ENCODE measurements at regions not wholly inside any gene's neighbourhood (a gene's known extent, or its start where the extent isn't known, plus 50 kb on each side); places are given as distances from the start of the nearest gene placed in this dataset.

DNA sequence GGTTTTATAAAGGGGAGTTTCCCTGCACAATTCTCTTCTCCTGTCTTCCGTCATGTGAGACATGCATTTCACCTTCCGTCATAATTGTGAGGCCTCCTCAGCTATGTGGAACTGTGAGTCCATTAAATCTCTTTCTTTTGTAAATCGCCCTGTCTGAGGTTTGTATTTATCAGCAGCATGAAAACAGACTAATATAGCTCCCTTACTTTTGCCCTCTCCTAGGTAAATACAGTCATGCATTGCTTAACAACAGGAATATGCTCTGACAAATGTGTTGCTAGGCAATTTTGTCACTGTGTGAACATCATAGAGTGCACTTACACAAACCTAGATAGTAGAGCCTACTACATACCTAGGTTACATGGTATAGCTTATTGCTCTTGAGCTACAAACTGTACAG, 616.8 kb downstream of the RWDD3 start:
- Mint-ChIP-seq H3K27ac (no peak overlapping the region), H3K36me3 (ENCODE audit: low read depth) (no peaks in the 10 kb centered on the region), H3K4me1 (ENCODE audit: low read depth) (no peaks in the 10 kb centered on the region), H3K4me3 (no peak overlapping the region), H3K27me3 (no peaks in the 10 kb centered on the region), H3K9me3 (peaks cover 8% of the 10 kb centered on the region)
- intact Hi-C loops (cut with micrococcal nuclease): no loop called here
- CTCF ChIA-PET: no interaction called here
- POLR2A ChIA-PET: interaction anchor here (0.6 kb wide), 1 partner anchor 20 kb away, joined by 3 read pairs; no protein-coding TSS in a partner anchor
- no peak for ATAC-seq
- no peak for DNase-seq
- TF ChIP-seq CTCF (IDR thresholded peaks at IDR 0.05): no peak

DNA sequence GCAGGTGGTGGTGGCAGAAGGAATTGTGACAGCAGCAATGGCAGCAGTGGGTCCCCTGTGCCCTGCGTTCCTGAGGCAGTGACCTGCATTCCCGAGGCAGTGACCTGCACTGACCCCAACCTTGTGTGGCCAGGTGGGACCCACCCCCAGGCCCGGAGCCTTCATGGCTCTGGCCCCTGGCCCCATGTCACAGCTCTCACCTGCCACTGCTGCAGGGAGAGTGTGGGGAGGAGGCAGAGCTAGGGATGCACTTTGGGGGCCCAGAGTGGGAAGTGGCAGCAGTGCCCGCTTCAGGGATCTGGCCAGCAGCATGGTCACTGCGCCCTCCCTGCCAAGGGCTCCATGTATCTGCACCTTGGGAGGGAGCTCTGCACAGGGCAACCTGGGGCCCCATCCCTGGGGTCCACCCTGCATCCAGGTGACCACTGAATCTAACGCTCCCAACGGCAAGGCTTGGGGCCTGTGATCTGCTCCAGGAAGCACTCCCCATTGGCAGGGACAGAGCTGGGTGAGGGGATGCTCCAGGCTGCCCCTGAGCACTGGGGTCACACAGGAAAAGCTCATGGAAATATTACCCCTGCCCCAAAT, 618.6 kb downstream of the RWDD3 start:
- TF ChIP-seq CTCF (IDR thresholded peaks at IDR 0.05): no peak
- CTCF ChIA-PET: no interaction called here
- Mint-ChIP-seq H3K4me3 (no peak overlapping the region), H3K9me3 (peaks cover 8% of the 10 kb centered on the region), H3K27me3 (no peaks in the 10 kb centered on the region), H3K36me3 (ENCODE audit: low read depth) (no peaks in the 10 kb centered on the region), H3K4me1 (ENCODE audit: low read depth) (no peaks in the 10 kb centered on the region), H3K27ac (no peak overlapping the region)
- no peak for DNase-seq
- no peak for ATAC-seq
- intact Hi-C loops (cut with micrococcal nuclease): no loop called here
- POLR2A ChIA-PET: no interaction called here

DNA sequence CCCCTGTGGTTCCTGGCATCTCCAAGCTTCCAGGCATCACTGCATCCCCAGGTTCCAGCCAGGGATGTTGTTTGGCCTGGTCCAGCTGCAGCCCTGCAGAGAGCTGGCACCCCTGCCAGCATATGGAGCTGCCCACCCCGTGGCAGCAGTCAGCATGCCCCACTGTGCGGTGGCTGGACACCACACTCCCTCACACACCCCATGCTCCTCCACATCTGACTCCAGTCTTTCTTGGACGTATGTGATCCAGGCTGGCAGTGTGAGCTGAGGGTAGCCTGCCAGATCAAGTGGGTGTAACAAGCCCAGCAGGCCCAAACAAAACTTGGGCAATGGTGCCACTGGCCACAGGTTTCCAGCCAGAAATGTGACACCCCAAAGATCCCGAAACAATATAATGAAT, 620.4 kb downstream of the RWDD3 start:
- no peak for TF ChIP-seq CTCF (IDR thresholded peaks at IDR 0.05)
- no peak overlapping the region for H3K4me3 Mint-ChIP-seq
- no peaks in the 10 kb centered on the region for H3K27me3 Mint-ChIP-seq
- no peaks in the 10 kb centered on the region for H3K4me1 Mint-ChIP-seq (ENCODE audit: low read depth)
- H3K36me3 Mint-ChIP-seq (ENCODE audit: low read depth): no peaks in the 10 kb centered on the region
- intact Hi-C loops (cut with micrococcal nuclease): no loop called here
- ChIA-PET POLR2A (no interaction called here), CTCF (no interaction called here)
- peaks cover 3% of the 10 kb centered on the region for H3K9me3 Mint-ChIP-seq
- no peak for DNase-seq
- H3K27ac Mint-ChIP-seq: no peak overlapping the region
- no peak for ATAC-seq

- no peak overlapping the region for H3K27ac Mint-ChIP-seq
- POLR2A ChIA-PET: no interaction called here
- peaks cover 2% of the 10 kb centered on the region for H3K9me3 Mint-ChIP-seq
- H3K4me3 Mint-ChIP-seq: no peak overlapping the region
- H3K27me3 Mint-ChIP-seq: no peaks in the 10 kb centered on the region
- ATAC-seq: no peak
- TF ChIP-seq CTCF (IDR thresholded peaks at IDR 0.05): no peak
- DNase-seq: no peak
- no peaks in the 10 kb centered on the region for H3K36me3 Mint-ChIP-seq (ENCODE audit: low read depth)
- CTCF ChIA-PET: no interaction called here
- H3K4me1 Mint-ChIP-seq (ENCODE audit: low read depth): no peaks in the 10 kb centered on the region
- intact Hi-C loops (cut with micrococcal nuclease): no loop called here
Measured at GRCh38 chr1:95863086-95863485, 629.1 kb downstream of the RWDD3 start.

DNA sequence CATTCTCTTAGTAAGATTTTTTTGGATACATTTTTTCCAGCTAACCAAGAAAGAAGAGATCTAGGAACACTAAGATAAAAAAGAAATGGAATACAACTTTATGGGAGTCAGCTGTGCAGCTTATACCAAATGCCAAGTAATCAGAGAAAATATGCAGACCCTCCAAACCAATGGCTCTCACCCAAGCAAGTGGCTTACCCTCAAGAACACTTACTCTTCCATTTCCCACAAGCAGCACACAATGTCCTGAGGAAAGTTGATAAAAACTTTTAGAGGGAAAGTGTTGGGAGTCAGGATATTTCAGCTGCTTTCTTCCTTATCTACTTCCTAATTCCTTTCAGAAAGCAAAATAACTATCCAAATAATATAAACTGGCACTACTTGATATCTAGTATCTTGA, 631.8 kb downstream of the RWDD3 start:
- CTCF ChIA-PET: no interaction called here
- intact Hi-C loops (cut with micrococcal nuclease): no loop called here
- DNase-seq: no peak
- peaks cover 2% of the 10 kb centered on the region for H3K9me3 Mint-ChIP-seq
- no peak overlapping the region for H3K27ac Mint-ChIP-seq
- H3K4me1 Mint-ChIP-seq (ENCODE audit: low read depth): no peaks in the 10 kb centered on the region
- no peaks in the 10 kb centered on the region for H3K27me3 Mint-ChIP-seq
- ATAC-seq: no peak
- POLR2A ChIA-PET: no interaction called here
- H3K4me3 Mint-ChIP-seq: no peak overlapping the region
- no peaks in the 10 kb centered on the region for H3K36me3 Mint-ChIP-seq (ENCODE audit: low read depth)
- no peak for TF ChIP-seq CTCF (IDR thresholded peaks at IDR 0.05)

Measured in activated CD8-positive, alpha-beta T cell treated with anti-CD3 and anti-CD28 coated beads for 36 hours (primary cell).